DND-41 (cell line): ENCODE measurements at regions not wholly inside any gene's neighbourhood (a gene's known extent, or its start where the extent isn't known, plus 50 kb on each side); places are given as distances from the start of the nearest gene placed in this dataset.

ENCODE experiments used
- EZH2 ChIP-seq: IDR thresholded peaks from 3 replicates; pipeline ENCODE4 v1.6.1; 2012; ENCODE audit warnings: borderline replicate concordance, low read depth, mild to moderate bottlenecking, moderate library complexity, low read length, inconsistent platforms; ENCODE audit not compliant: severe bottlenecking
- TF ChIP-seq, protein P1 (sequence below): IDR thresholded peaks from 2 replicates; pipeline ENCODE4 v1.5.1; 2012; ENCODE audit warnings: borderline replicate concordance, low read length, moderate library complexity, mild to moderate bottlenecking; ENCODE audit not compliant: poor library complexity, severe bottlenecking; ENCODE audit errors: extremely low read depth

DNA sequence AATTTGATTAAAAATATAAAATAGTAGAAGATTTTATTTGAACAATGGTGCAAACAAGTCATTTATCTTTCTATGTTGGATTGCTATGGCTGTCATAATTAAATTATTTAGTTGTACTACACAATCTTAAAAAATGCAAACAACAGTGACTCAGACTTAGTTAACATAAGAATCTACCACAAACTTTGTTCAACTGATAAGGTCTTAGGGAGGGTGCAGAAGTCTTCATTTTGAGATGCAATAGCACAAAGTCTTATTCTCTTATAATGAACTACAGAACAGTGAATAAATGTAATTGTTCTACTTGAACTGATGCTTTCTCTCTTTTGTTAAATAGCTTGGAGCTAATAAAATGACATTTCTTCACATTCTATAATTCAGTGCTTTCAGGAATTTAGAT lies 482.8 kb upstream of the NAALADL2 start:
- TF ChIP-seq, protein P1, sequence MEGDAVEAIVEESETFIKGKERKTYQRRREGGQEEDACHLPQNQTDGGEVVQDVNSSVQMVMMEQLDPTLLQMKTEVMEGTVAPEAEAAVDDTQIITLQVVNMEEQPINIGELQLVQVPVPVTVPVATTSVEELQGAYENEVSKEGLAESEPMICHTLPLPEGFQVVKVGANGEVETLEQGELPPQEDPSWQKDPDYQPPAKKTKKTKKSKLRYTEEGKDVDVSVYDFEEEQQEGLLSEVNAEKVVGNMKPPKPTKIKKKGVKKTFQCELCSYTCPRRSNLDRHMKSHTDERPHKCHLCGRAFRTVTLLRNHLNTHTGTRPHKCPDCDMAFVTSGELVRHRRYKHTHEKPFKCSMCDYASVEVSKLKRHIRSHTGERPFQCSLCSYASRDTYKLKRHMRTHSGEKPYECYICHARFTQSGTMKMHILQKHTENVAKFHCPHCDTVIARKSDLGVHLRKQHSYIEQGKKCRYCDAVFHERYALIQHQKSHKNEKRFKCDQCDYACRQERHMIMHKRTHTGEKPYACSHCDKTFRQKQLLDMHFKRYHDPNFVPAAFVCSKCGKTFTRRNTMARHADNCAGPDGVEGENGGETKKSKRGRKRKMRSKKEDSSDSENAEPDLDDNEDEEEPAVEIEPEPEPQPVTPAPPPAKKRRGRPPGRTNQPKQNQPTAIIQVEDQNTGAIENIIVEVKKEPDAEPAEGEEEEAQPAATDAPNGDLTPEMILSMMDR, result no peak
- no peak for TF ChIP-seq EZH2
